ENCODE measurements at regions not wholly inside any gene's neighbourhood (a gene's known extent, or its start where the extent isn't known, plus 50 kb on each side); places are given as distances from the start of the nearest gene placed in this dataset.

DNA sequence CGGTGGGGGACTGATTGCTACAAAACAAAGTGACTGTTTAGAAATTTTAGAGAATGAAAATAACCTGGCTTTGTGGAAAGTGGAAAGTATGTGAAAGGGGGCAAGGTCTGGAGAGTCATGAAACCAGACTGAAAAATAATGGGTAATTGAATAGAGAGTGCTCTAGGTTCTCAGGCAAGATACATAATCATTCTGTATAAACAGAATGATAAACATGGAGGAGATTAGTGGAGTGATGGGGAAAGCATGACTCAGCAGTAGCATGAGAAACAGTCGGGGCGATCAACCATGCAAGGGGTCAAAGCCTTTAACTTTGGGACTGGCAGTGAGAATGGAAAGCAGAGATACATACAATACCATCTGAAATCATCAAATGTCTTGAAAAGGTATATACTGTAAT, 332.5 kb downstream of the CCER1 start:
- TF ChIP-seq EZH2 (IDR thresholded peaks at IDR 0.05) (no peak), POLR2AphosphoS5 (IDR thresholded peaks at IDR 0.05; ENCODE audit: borderline replicate concordance, low read depth, low read length) (no peak)
